ENCODE measurements at regions not wholly inside any gene's neighbourhood (a gene's known extent, or its start where the extent isn't known, plus 50 kb on each side); places are given as distances from the start of the nearest gene placed in this dataset.

DNA sequence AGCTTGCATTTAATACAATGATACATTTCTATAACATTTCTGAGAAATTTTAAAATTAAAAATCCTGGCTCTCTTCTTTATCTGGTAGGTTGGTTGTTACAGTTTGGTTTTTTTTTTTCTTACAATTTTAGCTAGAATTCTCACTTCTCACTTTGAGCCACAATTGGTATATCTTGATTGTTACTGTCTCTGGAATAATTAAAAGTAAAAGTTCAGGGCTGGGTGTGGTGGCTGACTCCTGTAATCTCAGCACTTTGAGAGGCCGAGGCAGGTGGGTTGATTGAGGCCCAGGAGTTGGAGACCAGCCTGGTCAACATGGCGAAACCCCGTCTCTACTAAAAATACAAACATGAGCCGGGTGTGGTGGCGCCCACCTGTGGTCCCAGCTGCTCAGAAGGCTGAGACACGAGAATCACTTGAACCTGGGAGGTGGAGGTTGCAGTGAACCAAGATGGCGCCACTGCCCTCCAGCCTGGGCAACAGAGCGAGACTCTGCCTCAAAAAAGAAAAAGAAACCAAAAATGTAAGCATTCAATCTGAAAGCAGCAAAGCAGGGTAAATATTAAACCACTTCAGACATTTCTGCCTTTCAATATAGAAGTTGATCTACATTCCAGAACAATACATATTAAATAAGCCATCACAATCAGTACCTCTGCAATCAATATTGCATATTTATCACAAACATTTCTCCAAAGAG is 88.6 kb upstream of the PFKP start:
- Histone ChIP-seq H3K4me2 (replicated peaks; ENCODE audit: low read depth, low read length, poor library complexity, severe bottlenecking) (peak overlapping the region; percentile 49), H2AFZ (ENCODE audit: insufficient read depth, low read depth, low read length, poor library complexity, severe bottlenecking) (peak overlapping the region; percentile 58), H3K36me3 (replicated peaks in 1 of 2; ENCODE audit: control extremely low read depth in 1 of 2, control insufficient read depth in 1 of 2, extremely low read depth in 1 of 2, insufficient read depth in 2 of 2, low read length in 1 of 2) (no peaks in the 10 kb centered on the region), H3K27me3 (replicated peaks in 1 of 4; ENCODE audit: control extremely low read depth in 1 of 4, control insufficient read depth in 3 of 4, insufficient read depth in 4 of 4, low read length in 3 of 4) (no peaks in the 10 kb centered on the region), H3K27ac (ENCODE audit: low read length in 2 of 2) (peak overlapping the region; percentile 33 to 59), H3K4me1 (ENCODE audit: control insufficient read depth in 2 of 2, insufficient read depth in 2 of 2, low read length in 2 of 2) (peaks cover 24 to 49% of the 10 kb centered on the region in 2 donors), H3K9ac (ENCODE audit: low read length) (peak overlapping the region; percentile 38), H3K79me2 (ENCODE audit: control insufficient read depth, insufficient read depth, low read length) (no peaks in the 10 kb centered on the region), H4K20me1 (ENCODE audit: control insufficient read depth, insufficient read depth, low read length, poor library complexity, severe bottlenecking) (no peaks in the 10 kb centered on the region), H3K9me3 (ENCODE audit: control extremely low read depth in 1 of 3, control insufficient read depth in 2 of 3, insufficient read depth in 1 of 3, low read length in 2 of 3) (no peaks in the 10 kb centered on the region), H3K4me3 (ENCODE audit: control extremely low read depth in 1 of 5, extremely low read depth in 1 of 5, insufficient read depth in 1 of 5, low read depth in 2 of 5, low read length in 4 of 5) (peak overlapping the region in 1 of 5 experiments; percentile 16)
- Mint-ChIP-seq H3K4me1 (peaks cover 29% of the 10 kb centered on the region), H3K4me3 (peak overlapping the region; percentile 23), H3K9me3 (ENCODE audit: insufficient read depth) (no peaks in the 10 kb centered on the region), H3K27me3 (no peaks in the 10 kb centered on the region), H3K27ac (peak overlapping the region; percentile 28)
- POLR2A ChIA-PET = no interaction called here
- WGBS (ENCODE audit: insufficient coverage) = 44% methylated on average over 3 of the region's 8 CpGs
- CTCF ChIA-PET = interaction anchor here (0.7 to 2.2 kb wide), 3 partner anchors 65 to 1868 kb away, joined by 4 to 9 read pairs (median 4); no protein-coding TSS in a partner anchor
- no peak for DNase-seq
- no peak for ATAC-seq (ENCODE audit: low read depth)
- TF ChIP-seq, protein P1, sequence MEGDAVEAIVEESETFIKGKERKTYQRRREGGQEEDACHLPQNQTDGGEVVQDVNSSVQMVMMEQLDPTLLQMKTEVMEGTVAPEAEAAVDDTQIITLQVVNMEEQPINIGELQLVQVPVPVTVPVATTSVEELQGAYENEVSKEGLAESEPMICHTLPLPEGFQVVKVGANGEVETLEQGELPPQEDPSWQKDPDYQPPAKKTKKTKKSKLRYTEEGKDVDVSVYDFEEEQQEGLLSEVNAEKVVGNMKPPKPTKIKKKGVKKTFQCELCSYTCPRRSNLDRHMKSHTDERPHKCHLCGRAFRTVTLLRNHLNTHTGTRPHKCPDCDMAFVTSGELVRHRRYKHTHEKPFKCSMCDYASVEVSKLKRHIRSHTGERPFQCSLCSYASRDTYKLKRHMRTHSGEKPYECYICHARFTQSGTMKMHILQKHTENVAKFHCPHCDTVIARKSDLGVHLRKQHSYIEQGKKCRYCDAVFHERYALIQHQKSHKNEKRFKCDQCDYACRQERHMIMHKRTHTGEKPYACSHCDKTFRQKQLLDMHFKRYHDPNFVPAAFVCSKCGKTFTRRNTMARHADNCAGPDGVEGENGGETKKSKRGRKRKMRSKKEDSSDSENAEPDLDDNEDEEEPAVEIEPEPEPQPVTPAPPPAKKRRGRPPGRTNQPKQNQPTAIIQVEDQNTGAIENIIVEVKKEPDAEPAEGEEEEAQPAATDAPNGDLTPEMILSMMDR (IDR thresholded peaks at IDR 0.05) = no peak
- TF ChIP-seq EZH2 (IDR thresholded peaks at IDR 0.05; ENCODE audit: borderline replicate concordance, insufficient read depth, low read depth, low read length, poor library complexity, severe bottlenecking) = no peak
- intact Hi-C loops (cut with micrococcal nuclease) = loop anchor here (5.0 kb wide), 1 partner anchor 141 kb away; no protein-coding TSS in a partner anchor

GRCh38 chr10:2978111-2978510 is 89.2 kb upstream of the PFKP start:
- H3K9me3 ChIP-seq (ENCODE audit: control extremely low read depth in 1 of 3, control insufficient read depth in 2 of 3, insufficient read depth in 1 of 3, low read length in 2 of 3) = no peaks in the 10 kb centered on the region
- ChIA-PET POLR2A (no interaction called here), CTCF (interaction anchor here (0.7 to 2.2 kb wide), 3 partner anchors 65 to 1868 kb away, joined by 4 to 9 read pairs (median 4); no protein-coding TSS in a partner anchor)
- Mint-ChIP-seq H3K9me3 (ENCODE audit: insufficient read depth) (no peaks in the 10 kb centered on the region), H3K27me3 (no peaks in the 10 kb centered on the region), H3K4me3 (no peak overlapping the region), H3K27ac (no peak overlapping the region), H3K4me1 (peaks cover 29% of the 10 kb centered on the region)
- no peaks in the 10 kb centered on the region for H3K79me2 ChIP-seq (ENCODE audit: control insufficient read depth, insufficient read depth, low read length)
- no peak overlapping the region for H3K9ac ChIP-seq (ENCODE audit: low read length)
- ATAC-seq (ENCODE audit: low read depth) (no peak), DNase-seq (peak; percentile 49)
- 46% methylated on average over 2 of the region's 2 CpGs for WGBS (ENCODE audit: insufficient coverage)
- intact Hi-C loops (cut with micrococcal nuclease) = loop anchor here (5.0 kb wide), 1 partner anchor 141 kb away; no protein-coding TSS in a partner anchor
- H4K20me1 ChIP-seq (ENCODE audit: control insufficient read depth, insufficient read depth, low read length, poor library complexity, severe bottlenecking) = no peaks in the 10 kb centered on the region
- no peak overlapping the region for H2AFZ ChIP-seq (ENCODE audit: insufficient read depth, low read depth, low read length, poor library complexity, severe bottlenecking)
- TF ChIP-seq, protein P1 (IDR thresholded peaks at IDR 0.05) = peak; percentile 48
- TF ChIP-seq EZH2 (IDR thresholded peaks at IDR 0.05; ENCODE audit: borderline replicate concordance, insufficient read depth, low read depth, low read length, poor library complexity, severe bottlenecking) = no peak
- H3K4me3 ChIP-seq (ENCODE audit: control extremely low read depth in 1 of 5, extremely low read depth in 1 of 5, insufficient read depth in 1 of 5, low read depth in 2 of 5, low read length in 4 of 5) = no peak overlapping the region
- H3K4me2 ChIP-seq (replicated peaks; ENCODE audit: low read depth, low read length, poor library complexity, severe bottlenecking) = no peak overlapping the region
- no peaks in the 10 kb centered on the region for H3K36me3 ChIP-seq (replicated peaks in 1 of 2; ENCODE audit: control extremely low read depth in 1 of 2, control insufficient read depth in 1 of 2, extremely low read depth in 1 of 2, insufficient read depth in 2 of 2, low read length in 1 of 2)
- H3K4me1 ChIP-seq (ENCODE audit: control insufficient read depth in 2 of 2, insufficient read depth in 2 of 2, low read length in 2 of 2) = peaks cover 24 to 47% of the 10 kb centered on the region in 2 donors
- no peak overlapping the region for H3K27ac ChIP-seq (ENCODE audit: low read length in 2 of 2)
- H3K27me3 ChIP-seq (replicated peaks in 1 of 4; ENCODE audit: control extremely low read depth in 1 of 4, control insufficient read depth in 3 of 4, insufficient read depth in 4 of 4, low read length in 3 of 4) = no peaks in the 10 kb centered on the region

Measured in B cell (primary cell).